Hematopoietic multipotent progenitor cell treated with erythropoietin and hydrocortisone succinate and interleukin-3 and kit ligand, for 8 days (in vitro differentiated cells): ENCODE measurements at regions not wholly inside any gene's neighbourhood (a gene's known extent, or its start where the extent isn't known, plus 50 kb on each side); places are given as distances from the start of the nearest gene placed in this dataset.

Source experiments
- DNase-seq: peaks from one replicate; pipeline ENCODE4 v3.0.0-alpha.2; 2015

GRCh38 chr10:2494399-2494798 lies 572.9 kb upstream of the PFKP start:
- no peak for DNase-seq

GRCh38 chr10:2488446-2489005 lies 578.8 kb upstream of the PFKP start:
- DNase-seq: no peak

- DNase-seq: no peak
Measured at GRCh38 chr10:2487921-2488320, 579.4 kb upstream of the PFKP start.

- DNase-seq: no peak
Measured at GRCh38 chr10:2478656-2479055, 588.7 kb upstream of the PFKP start.

GRCh38 chr10:2476812-2477553 lies 590.4 kb upstream of the PFKP start:
- DNase-seq: no peak

GRCh38 chr10:2476218-2476811 lies 591.0 kb upstream of the PFKP start:
- no peak for DNase-seq

- no peak for DNase-seq
Measured at GRCh38 chr10:2475711-2476217, 591.6 kb upstream of the PFKP start.

- DNase-seq: no peak
Measured at GRCh38 chr10:2471811-2472210, 595.5 kb upstream of the PFKP start.

GRCh38 chr10:2469802-2470201 lies 597.5 kb upstream of the PFKP start:
- DNase-seq: no peak

- no peak for DNase-seq
Measured at GRCh38 chr10:2464483-2464882, 602.9 kb upstream of the PFKP start.

GRCh38 chr10:2463316-2463715 lies 604.0 kb upstream of the PFKP start:
- no peak for DNase-seq

GRCh38 chr10:2462581-2462980 lies 604.8 kb upstream of the PFKP start:
- no peak for DNase-seq

GRCh38 chr10:2460812-2461211 lies 606.5 kb upstream of the PFKP start:
- no peak for DNase-seq

- DNase-seq: no peak
Measured at GRCh38 chr10:2459713-2460112, 607.6 kb upstream of the PFKP start.

- DNase-seq: no peak
Measured at GRCh38 chr10:2456834-2457233, 610.5 kb upstream of the PFKP start.

- DNase-seq: no peak
Measured at GRCh38 chr10:2445370-2445769, 622.0 kb upstream of the PFKP start.

GRCh38 chr10:2439983-2440382 lies 627.4 kb upstream of the PFKP start:
- DNase-seq: no peak

GRCh38 chr10:2439000-2439399 lies 628.3 kb upstream of the PFKP start:
- no peak for DNase-seq

GRCh38 chr10:2438248-2438939 lies 629.0 kb upstream of the PFKP start:
- DNase-seq: no peak

GRCh38 chr10:2436933-2437332 lies 630.4 kb upstream of the PFKP start:
- DNase-seq: no peak

GRCh38 chr10:2431961-2432360 lies 635.4 kb upstream of the PFKP start:
- DNase-seq: no peak

GRCh38 chr10:2427412-2427811 lies 639.9 kb upstream of the PFKP start:
- DNase-seq: no peak

GRCh38 chr10:2425320-2425719 lies 642.0 kb upstream of the PFKP start:
- DNase-seq: no peak

- no peak for DNase-seq
Measured at GRCh38 chr10:2414562-2414961, 652.8 kb upstream of the PFKP start.
